Smooth muscle cell (in vitro differentiated cells): ENCODE measurements at regions not wholly inside any gene's neighbourhood (a gene's known extent, or its start where the extent isn't known, plus 50 kb on each side); places are given as distances from the start of the nearest gene placed in this dataset.

Source experiments
- DNase-seq: peaks from one replicate; lab custom pipeline; 2025; ENCODE audit not compliant: unreplicated experiment; lab: John Stamatoyannopoulos, UW
- H2AFZ ChIP-seq: fragments of 200-600 bp; sonication (generic); 2 replicates; pipeline ENCODE4 v1.6.0; 2016; ENCODE audit warnings: antibody characterized with exemption, low read depth, mild to moderate bottlenecking
- H3F3A ChIP-seq: fragments of 200-600 bp; sonication (generic); 2 replicates; pipeline ENCODE4 v1.6.0; 2017; ENCODE audit warnings: antibody characterized with exemption, low read depth
- H3K27ac ChIP-seq: fragments of 200-600 bp; sonication (generic); 2 replicates; pipeline ENCODE4 v1.5.1; 2016; ENCODE audit warnings: low read depth, mild to moderate bottlenecking
- H3K27me3 ChIP-seq: fragments of 200-600 bp; sonication (generic); 2 replicates; pipeline ENCODE4 v1.6.1; 2016; ENCODE audit warnings: low read depth, mild to moderate bottlenecking
- H3K36me3 ChIP-seq: fragments of 200-600 bp; sonication (generic); 2 replicates; pipeline ENCODE4 v1.5.1; 2016; ENCODE audit warnings: low read depth
- H3K4me1 ChIP-seq: fragments of 200-600 bp; sonication (generic); 2 replicates; pipeline ENCODE4 v1.5.1; 2016; ENCODE audit warnings: low read depth
- H3K4me2 ChIP-seq: fragments of 200-600 bp; sonication (generic); 2 replicates; pipeline ENCODE4 v1.6.0; 2016; ENCODE audit warnings: mild to moderate bottlenecking
- H3K4me3 ChIP-seq: fragments of 200-600 bp; sonication (generic); 2 replicates; pipeline ENCODE4 v1.5.1; 2016; ENCODE audit warnings: mild to moderate bottlenecking
- H3K79me2 ChIP-seq: fragments of 200-600 bp; sonication (generic); 2 replicates; pipeline ENCODE4 v1.6.0; 2016; ENCODE audit warnings: low read depth, mild to moderate bottlenecking
- H3K9ac ChIP-seq: fragments of 200-600 bp; sonication (generic); 2 replicates; pipeline ENCODE4 v1.6.0; 2016; ENCODE audit warnings: low read depth
- H3K9me3 ChIP-seq: fragments of 200-600 bp; sonication (generic); replicated peaks from 2 replicates; pipeline ENCODE4 v1.5.1; 2016; ENCODE audit warnings: low read depth
- H4K20me1 ChIP-seq: fragments of 200-600 bp; sonication (generic); 2 replicates; pipeline ENCODE4 v1.6.0; 2016; ENCODE audit warnings: low read depth
- WGBS: methylation state at CpG from one replicate; pipeline ENCODE4 v1.1.7; 2016; ENCODE audit warnings: low lambda C conversion rate; 5-methylcytosine and 5-hydroxymethylcytosine counted together
- TF ChIP-seq, protein P1 (sequence below): fragments of 200-600 bp; sonication (generic); IDR thresholded peaks from 2 replicates; pipeline ENCODE4 v1.5.1; 2017; ENCODE audit warnings: borderline replicate concordance, mild to moderate bottlenecking, antibody characterized with exemption; ENCODE audit not compliant: insufficient read depth, poor library complexity, severe bottlenecking

DNA sequence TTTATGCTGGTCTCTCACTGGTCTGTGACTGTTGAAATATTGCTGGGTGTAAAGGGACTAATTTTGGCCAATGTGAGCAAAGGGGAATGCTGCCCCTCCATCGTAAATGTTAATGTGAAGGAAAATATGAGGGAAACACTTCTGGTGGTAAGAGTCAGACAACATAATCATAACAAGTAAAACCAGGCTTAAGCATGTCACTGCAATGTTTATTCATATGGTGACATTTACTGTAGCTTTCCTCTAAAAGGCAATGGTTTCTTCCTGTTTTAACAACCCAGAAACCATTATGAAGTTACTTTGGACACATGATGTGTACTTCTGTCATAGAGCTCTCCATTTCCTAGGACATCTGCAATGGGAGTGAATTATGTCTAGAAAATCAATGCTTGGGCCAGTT lies 358.0 kb downstream of the LMO4 start:
- DNase-seq = no peak
- Histone ChIP-seq H3K27me3 (no peaks in the 10 kb centered on the region), H3F3A (peaks cover 20% of the 10 kb centered on the region), H3K9ac (peak overlapping the region; percentile 38), H3K79me2 (no peaks in the 10 kb centered on the region), H3K4me2 (peak overlapping the region; percentile 84), H3K4me1 (peaks cover 37% of the 10 kb centered on the region), H4K20me1 (no peaks in the 10 kb centered on the region), H3K36me3 (no peaks in the 10 kb centered on the region), H2AFZ (peak overlapping the region; percentile 54), H3K27ac (peak overlapping the region; percentile 99), H3K9me3 (no peaks in the 10 kb centered on the region), H3K4me3 (no peak overlapping the region)
- TF ChIP-seq, protein P1, sequence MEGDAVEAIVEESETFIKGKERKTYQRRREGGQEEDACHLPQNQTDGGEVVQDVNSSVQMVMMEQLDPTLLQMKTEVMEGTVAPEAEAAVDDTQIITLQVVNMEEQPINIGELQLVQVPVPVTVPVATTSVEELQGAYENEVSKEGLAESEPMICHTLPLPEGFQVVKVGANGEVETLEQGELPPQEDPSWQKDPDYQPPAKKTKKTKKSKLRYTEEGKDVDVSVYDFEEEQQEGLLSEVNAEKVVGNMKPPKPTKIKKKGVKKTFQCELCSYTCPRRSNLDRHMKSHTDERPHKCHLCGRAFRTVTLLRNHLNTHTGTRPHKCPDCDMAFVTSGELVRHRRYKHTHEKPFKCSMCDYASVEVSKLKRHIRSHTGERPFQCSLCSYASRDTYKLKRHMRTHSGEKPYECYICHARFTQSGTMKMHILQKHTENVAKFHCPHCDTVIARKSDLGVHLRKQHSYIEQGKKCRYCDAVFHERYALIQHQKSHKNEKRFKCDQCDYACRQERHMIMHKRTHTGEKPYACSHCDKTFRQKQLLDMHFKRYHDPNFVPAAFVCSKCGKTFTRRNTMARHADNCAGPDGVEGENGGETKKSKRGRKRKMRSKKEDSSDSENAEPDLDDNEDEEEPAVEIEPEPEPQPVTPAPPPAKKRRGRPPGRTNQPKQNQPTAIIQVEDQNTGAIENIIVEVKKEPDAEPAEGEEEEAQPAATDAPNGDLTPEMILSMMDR = no peak
- WGBS = 29% methylated on average over 1 of the region's 1 CpG

DNA sequence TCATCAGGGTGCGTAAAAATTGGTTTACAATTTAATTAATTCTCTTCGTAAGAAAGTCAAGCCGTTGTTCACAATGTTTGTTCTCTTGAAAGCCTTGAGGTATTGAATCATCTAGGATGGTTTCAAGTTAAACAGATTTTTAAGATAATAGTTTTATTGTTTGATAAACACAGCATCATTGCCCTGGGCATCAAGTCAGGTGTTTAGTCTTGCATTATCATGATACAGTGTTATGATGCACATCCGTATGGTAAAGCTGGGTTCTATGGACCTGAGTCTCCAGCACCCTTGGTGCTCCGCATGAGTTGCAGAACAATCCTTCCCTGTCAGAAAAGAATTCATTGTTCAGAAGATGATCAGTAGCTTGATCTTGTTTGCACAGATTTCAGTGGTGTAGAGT lies 359.5 kb downstream of the LMO4 start:
- Histone ChIP-seq H3K27me3 (no peaks in the 10 kb centered on the region), H3K27ac (peak overlapping the region; percentile 99), H3K9me3 (no peaks in the 10 kb centered on the region), H2AFZ (no peak overlapping the region), H3K4me1 (peaks cover 31% of the 10 kb centered on the region), H3F3A (peaks cover 20% of the 10 kb centered on the region), H3K79me2 (no peaks in the 10 kb centered on the region), H3K36me3 (no peaks in the 10 kb centered on the region), H4K20me1 (no peaks in the 10 kb centered on the region), H3K4me2 (no peak overlapping the region), H3K4me3 (no peak overlapping the region), H3K9ac (no peak overlapping the region)
- no peak for DNase-seq
- 88% methylated on average over 5 of the region's 5 CpGs for WGBS
- TF ChIP-seq, protein P1 = no peak

DNA sequence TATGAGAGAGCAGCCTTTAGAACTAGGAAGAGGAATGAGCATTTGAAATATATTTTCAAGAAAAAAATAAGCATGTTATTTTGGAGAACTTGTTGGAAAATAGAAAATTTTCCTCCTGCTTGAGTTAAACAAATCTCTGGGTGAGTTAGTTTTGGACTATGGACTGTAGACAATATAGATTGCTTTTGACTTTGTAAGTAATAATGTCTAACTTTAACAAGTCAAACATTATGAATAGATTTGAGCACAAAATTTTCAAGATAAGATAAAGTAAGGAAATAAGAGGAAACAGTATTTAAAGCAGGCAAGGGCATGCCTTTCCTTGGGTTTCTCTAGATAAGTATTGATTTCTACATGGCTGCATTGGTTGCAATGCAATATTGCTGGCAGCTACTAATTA lies 360.8 kb downstream of the LMO4 start:
- Histone ChIP-seq H3K9ac (no peak overlapping the region), H3K36me3 (no peaks in the 10 kb centered on the region), H3K79me2 (no peaks in the 10 kb centered on the region), H3K4me2 (no peak overlapping the region), H3K4me3 (no peak overlapping the region), H2AFZ (peak overlapping the region; percentile 72), H3K27me3 (no peaks in the 10 kb centered on the region), H3K27ac (no peak overlapping the region), H3K9me3 (no peaks in the 10 kb centered on the region), H4K20me1 (no peaks in the 10 kb centered on the region), H3K4me1 (peaks cover 23% of the 10 kb centered on the region), H3F3A (peaks cover 8% of the 10 kb centered on the region)
- DNase-seq = no peak
- TF ChIP-seq, protein P1 = no peak

DNA sequence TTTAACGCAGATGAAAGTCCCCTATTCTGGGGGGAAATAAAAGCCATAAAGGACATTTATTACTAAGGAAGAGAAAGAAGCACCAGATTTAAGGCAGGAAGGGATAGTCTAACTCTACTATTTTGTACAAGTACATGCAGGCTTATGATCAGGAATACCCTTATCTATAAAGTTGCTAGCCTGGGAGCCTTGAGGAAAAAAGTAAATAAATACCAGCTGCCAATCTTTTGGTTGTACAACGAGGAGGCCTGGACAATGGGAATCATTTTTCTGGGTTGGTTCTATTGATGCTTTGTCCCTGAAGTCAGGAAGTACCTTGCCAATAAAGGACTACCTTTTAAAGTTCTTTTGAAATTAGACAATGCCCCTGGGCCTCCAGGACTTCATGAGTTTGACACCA lies 367.8 kb downstream of the LMO4 start:
- peaks cover 4% of the 10 kb centered on the region for H3K4me1 ChIP-seq
- no peak overlapping the region for H3K4me3 ChIP-seq
- peaks cover 3% of the 10 kb centered on the region for H3K9me3 ChIP-seq
- no peak overlapping the region for H2AFZ ChIP-seq
- H3K9ac ChIP-seq = no peak overlapping the region
- no peaks in the 10 kb centered on the region for H3F3A ChIP-seq
- H4K20me1 ChIP-seq = no peaks in the 10 kb centered on the region
- TF ChIP-seq, protein P1 = no peak
- H3K27me3 ChIP-seq = no peaks in the 10 kb centered on the region
- 83% methylated on average over 2 of the region's 2 CpGs for WGBS
- no peaks in the 10 kb centered on the region for H3K36me3 ChIP-seq
- H3K27ac ChIP-seq = no peak overlapping the region
- no peaks in the 10 kb centered on the region for H3K79me2 ChIP-seq
- no peak for DNase-seq
- H3K4me2 ChIP-seq = no peak overlapping the region
